ENCODE measurements at regions not wholly inside any gene's neighbourhood (a gene's known extent, or its start where the extent isn't known, plus 50 kb on each side); places are given as distances from the start of the nearest gene placed in this dataset.
A peak's percentile ranks its signal among the peaks of the same experiment; 100 is the strongest.
"Not testable (repeated sequence)": the region's sequence is repeated elsewhere in the genome, so short reads cannot be mapped to it uniquely, and the experiment has no call there.

DNA sequence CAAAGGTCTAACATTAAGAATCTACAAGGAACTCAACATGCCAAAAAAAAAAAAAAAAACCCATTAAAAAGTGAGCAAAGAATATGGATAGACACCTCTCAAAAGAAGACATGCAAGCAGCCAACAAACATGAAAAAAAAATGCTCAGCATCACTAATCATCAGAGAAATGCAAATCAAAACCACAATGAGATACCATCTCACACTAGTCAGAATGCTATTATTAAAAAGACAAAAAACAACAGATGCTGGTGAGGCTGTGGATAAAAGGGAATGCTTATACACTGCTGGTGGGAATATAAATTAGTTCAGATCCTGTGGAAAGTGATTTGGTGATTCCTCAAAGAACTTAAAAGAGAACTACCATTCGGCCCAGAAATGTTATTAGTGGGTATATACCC is 257.7 kb upstream of the PLET1 start:
- DNase-seq, result no peak

DNA sequence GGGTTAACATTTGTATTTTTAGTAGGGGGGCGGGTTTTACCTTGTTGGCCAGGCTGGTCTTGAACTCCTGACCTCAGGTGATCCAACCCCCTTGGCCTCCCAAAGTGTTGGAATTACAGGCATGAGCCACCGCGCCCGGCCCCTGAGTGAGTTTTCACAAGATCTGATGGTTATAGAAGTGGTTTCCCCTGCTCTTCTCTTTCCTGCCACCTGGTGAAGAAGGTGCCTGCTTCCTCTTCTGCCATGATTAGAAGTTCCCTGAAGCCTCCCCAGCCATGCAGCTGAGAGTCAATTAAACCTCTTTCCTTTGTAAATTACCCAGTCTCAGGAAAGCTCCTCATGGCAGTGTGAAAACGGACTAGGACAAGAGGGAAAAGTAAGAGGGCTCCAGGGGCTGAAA is 259.1 kb upstream of the PLET1 start:
- no peak for DNase-seq

DNA sequence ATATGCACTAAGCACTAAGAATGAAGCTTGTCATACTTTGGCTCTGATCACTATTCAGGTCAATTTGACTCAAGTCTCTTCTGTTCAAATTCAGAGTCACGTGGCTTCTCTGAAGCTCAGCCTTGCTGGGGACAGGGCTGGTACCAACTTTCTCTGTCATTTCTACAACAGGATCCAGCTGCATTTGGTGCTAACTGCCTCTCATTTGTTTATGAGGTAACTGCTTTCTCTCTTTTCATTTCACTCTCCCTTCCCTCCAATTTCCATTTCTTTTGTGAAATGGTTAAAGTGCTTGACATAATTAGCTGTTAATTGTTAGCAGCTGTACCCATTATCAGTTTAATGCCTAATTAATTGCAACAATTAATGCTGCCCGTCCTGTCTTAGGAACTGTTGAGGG is 259.7 kb upstream of the PLET1 start:
- DNase-seq, result no peak

DNA sequence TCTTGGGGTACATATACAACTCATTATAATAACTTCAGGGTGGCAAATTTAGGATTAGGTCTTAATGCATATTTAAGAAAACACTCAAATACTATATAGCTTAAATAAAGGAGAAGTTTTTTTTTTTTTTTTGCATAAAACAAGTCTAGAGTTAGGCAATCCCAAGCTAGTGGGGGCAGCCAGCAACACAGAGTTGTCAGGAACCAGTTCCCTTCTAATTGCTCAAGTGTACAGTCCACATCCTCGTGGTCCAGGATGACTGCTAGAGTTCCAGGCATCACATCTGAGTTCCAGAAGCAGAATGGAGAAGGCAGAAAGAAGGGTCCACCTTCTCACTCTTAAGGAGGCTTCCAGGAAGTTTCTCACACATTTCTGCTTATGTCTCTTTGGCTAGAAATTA is 261.9 kb upstream of the PLET1 start:
- DNase-seq, result no peak

DNA sequence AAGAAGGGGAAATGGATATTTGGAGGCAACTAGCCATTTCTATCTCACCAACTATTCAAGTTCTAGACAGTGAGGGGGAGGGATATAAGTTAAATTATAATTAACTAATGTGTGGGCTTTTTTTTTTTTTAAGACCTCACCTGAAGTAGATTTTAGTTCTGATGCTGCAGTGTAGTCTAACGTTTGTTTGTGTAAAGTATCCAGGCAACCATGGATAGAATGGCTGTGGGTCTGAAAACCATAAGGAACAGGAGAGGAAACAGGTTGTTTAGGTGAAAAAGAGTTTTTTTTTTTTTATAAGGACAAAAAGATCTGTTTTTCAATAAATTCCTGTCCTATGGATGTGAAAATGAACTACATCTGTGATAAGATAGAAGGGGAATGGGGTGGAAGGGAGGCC is 262.4 kb upstream of the PLET1 start:
- DNase-seq, result no peak

DNA sequence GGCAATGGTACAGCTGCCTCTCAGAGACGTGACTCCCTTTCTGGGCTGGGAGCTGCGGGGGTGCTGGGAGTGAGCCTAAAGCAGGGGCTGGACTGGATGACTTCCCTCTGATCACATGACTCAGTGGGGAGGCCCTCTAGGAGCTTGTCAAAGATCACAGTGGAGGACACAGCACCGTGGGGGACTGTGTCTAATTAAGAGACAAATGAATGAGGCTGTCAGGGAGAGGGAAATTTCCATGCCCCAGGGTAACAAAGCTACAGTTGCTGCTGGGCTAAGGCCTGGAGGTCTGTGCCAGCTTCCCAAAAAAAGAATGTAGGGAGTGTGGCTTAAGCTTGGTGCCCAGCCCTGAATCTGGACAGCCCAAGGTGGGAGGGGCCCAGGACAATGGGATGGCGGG is 262.8 kb upstream of the PLET1 start:
- DNase-seq, result no peak

DNA sequence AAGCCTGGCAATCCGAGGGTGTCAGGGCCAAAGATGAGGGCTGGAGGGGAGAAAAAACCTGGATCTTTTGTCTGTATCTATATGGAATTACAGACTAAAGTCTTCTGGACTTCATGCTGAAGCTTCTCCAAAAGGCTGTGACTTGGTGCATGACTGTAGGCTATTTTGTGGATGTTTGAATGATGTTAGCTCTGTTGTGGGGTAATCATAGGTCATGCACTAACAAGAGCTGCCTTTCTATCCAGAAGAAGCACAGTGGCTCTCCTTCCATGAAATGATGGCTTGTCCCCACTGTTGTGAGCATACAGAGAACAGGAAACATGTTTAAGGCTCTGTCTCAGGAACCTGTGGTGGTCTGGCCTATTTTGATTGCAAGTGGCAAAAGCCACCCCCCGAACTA is 263.3 kb upstream of the PLET1 start:
- DNase-seq, result no peak

DNA sequence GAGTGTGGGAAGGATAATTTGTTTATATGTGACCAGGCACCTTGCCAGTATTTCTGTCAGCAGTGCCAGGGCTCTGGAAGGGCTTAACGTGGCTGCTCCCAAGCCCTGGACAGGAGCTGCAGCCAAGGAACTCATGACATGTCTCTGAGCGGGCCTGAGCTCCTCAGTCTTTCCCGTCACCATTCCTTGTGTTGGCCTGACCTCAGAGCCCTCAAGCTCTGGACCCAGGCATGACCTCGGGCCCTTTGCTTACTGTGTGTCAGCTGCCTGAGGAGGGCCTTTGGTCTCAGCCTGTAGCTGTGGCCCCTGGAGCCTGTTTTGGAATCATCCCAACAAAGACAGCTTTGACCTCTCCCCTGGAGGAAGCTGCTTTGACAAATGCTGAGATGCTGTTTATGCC is 264.1 kb upstream of the PLET1 start:
- DNase-seq, result no peak

DNA sequence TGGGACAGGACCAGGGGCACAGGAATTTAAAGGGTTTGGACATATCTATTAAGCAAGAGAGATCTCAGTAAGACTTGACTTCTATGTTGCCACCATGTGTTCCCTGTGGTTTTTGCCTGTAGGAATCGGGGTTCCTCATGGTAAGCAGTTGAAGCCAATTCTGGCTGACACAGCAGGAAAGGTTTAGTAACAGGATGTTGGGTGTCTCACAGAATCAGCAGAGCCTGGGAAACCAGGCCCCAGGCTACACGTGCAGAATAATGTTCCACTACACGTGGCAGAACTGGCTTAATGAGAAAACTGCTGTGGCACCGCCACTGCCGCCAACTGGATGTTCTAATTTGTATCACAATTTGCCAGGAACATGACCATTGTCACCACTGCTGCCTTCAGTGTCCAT is 264.6 kb upstream of the PLET1 start:
- DNase-seq, result no peak

DNA sequence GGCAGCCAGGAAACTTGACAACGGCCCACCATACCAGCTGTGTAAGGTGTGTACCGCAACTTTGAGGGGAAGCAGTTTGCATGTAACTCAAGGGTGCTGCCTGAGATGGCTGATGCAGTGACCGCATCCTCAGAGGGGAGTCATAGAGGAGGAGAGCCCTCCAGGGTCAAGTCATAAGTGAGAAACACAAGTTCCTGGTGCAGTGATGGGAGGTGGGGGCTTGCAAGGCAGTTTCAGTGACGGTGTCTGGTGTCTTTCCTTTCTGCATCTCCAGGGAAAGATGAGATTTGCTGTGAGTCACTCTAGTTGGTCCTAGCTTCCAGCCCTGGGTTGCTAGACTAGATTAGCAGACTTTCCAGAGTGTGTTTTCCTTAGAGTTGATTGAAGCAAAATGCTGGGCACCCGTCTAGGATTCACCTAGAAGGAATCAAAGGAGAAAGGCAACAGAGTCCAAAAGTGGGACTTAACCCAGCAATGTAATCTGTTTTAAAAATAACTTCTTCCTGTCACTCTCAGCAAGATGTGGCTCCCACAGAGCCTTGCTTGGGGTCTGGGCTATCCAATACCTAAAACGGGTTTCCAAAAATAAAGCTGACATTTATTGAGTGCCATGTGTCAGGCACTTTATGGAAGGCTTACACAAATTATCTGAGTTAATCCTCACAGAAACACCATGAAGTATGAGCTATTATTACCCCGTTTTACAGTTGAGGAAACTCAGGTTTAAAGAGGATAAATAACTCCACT is 265.4 kb upstream of the PLET1 start:
- DNase-seq, result no peak

DNA sequence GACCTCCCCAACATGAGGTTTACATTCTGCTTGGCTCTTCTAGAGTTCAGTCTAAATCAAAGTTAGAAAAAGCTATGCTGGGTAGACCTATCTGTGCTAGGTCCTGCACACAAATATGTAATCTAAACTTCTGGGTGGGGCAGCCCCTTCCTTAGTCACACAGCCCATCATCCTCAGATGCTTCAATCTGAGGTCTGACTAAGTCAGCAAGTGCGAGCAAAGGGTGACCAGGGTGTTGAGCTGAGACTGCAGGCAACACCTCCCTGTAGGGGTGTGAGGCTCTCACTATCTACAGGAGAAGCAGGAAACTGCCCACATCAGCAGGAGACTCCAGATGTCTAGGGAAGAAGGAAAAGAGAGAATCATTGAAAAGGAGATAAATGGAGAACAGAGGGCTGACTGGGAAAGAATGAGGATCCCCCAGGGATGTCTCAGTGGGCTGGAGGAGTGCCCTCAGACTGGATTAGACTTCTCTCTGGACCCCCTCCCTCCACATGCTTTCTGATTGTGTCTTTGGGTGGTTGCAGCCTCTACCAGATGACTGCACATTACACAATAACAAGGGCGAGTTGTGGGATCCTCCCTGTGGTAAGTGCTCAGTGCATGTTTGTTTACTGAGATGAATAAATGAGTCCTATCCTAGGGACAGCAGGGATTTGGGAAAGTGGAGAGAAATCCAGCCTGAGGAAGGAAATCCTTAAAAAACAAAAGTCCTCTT is 266.2 kb upstream of the PLET1 start:
- peak; percentile 14 to 18 for DNase-seq

DNA sequence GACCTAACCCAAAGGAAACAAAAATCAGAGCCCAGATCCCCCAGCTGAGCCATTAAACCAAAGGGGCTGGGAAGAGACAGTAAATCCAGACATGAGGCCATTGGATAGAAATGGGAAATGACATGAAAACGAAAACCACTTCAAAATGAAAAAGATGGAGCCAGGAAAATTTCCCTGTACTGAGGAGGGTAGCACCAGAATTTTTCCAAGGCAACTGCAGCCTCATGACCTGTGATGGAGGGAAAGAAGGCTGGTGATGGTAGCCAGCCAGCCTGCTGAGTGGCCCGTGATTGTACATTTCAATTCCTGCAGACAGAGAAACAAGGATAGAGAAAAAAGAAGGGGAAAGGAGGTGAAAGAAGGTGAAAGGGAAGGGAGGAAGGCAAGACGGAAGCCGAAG is 268.4 kb upstream of the PLET1 start:
- no peak for DNase-seq

DNA sequence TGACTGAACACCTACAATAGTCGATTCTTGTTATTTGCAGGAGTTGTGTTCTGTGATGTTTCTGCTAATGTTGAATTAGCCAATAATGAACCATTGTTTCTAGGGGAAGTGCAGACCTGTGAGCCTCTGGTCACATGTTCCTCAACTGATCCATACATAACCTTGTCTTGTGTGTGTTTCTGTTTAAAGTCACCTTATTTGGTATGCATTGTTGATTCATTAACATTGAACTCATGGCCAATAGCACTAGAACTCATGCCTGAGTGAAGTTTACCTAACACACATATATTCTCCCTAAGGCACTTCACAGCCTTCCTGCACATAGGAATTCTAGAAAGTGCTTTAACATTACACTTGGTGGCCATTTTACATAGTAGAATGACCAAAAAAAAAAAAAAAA is 271.8 kb upstream of the PLET1 start:
- DNase-seq, result no peak

DNA sequence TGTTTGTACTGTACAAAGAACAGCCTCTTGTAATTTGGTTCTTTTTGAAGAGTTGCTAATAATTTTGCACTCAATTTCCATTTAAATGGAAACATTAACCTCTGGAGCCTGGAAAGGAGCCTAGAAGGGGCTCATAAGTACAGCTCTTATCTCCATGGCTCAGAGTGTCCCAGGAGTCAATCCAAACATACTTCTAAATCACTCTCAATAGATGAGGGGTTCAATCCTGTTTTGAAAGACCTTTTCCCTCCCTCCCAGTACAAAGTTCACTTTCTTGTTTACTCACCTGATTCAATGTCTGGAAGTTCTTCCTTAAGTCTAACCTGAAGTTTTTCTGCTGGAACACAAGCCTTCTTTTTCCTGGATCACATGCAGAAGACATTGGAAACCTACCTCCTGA is 273.0 kb upstream of the PLET1 start:
- no peak for DNase-seq

DNA sequence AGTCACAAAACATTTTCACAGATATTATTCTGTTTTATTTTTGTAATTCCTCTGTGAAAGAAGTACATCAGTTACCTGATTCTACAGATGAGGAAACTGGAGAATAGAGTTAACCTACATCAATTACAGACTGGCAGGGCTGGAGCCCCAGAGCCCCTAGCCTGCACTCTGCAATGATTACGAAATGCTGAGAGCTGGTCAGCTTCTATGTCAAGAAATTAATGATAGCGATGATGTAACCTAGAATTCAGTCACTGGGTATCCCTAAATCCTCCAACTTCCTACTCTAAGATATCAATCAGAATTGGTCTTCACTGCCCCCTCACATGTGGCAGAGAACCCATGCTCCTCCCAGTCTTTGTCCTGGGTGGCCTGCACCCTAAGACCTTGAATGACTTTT is 273.5 kb upstream of the PLET1 start:
- no peak for DNase-seq

DNA sequence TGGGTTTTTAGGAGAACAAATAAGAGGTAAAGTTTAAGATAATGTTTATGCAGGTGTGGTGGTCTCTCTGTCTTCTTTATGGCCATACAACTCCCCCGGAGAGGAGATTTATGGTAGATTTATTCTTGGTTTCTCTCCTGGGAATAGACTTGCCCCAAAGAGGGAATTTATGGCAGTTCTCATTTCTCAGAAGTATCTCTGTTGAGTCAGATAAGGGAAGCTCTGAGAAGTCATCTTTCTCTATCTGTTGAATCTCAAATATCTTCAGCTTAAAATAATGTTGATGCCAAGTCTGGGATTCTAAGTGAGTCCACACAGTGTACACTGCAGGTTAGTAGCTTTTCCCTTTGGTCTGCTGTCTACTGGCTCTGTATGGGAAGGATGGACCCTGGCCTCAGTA is 276.4 kb upstream of the PLET1 start:
- DNase-seq, result no peak

DNA sequence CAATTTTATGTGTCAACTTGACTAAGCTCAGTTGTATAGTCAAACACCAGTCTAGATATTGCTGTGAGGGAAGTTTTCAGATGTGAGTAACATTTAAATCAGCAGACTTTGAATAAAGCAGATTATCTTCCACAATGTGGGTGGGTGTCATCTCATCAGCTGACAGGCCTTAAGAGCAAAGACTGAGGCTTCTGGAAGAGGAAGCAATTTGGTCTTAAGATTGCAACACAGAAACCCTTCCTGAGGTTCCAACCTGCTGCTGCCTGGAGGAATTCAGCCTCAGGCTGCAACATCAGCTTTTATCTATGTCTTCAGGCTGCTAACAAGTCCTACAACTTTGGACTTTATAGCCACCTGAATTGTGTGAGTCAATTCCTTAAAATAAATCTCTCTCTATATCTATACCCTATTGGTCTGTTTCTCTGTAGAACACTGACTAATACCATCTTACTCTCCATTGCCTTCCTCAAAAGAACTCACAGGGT is 277.2 kb upstream of the PLET1 start:
- no peak for DNase-seq

DNA sequence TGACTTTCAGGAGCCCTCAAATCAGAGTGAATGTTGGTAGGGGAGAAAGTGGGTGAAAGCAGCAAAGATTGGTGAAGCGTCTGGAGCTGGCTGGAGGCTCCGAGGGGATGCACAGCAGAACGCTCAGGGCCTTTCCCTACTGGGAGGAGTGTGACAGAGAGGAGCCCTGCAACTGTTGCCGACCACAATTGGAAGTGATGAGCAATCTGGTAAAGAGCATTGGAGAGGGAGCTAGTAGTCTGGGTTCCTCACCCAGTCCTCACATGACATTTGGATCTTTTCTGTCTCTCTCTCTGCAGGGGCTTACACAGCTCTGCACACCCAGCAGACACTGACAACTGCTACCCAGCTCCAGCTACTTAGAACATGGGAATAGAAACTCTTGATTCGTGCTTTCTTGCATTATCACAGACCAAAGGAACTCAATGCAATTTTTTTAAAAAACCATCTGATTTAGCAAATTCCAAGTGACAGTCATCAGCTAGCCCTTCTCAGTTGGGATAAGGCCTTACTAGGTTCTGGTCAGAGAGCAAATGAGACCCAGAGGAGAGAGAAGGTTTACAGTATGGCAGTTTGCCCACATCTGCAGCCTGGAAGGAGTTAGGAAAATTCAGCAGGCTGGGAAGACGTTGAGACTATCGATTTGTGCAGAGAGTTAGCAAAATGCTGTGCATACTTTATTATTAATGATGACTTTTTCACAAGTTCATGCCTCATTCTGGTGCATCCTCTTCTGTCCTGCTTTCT is 278.0 kb upstream of the PLET1 start:
- no peak for DNase-seq

DNA sequence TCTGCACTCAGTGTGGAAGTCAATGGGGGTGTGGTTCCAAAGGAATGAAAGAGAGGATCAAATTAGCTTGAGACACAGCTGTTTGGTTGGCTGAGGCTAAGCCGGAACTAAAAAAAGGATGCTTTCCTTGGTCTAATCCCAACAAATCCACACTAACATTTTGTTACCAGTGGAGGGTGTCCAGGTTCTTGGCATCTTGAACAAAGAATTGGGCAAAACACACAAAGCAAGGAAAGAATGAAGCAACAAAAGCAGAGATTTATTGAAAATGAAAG is 278.6 kb upstream of the PLET1 start:
- not testable (repeated sequence) for DNase-seq

DNA sequence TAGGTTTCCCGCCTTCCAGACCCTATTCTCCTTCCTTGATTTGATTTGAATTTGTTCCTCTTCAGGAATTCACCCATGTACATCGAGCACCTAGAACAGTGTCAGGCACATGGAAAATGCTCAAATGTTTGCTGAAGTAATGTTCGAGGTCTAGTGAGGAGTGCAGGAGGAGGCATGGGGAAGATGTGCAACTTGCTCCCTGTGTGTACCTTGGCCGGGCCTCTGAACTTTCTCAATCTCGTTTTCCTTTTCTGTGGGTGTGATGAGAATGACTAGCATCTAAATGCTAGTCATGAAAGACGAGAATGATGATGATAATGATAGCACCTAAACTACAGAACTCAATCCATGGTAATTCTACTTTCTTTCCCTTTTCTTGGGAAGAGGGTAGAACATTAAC is 279.1 kb upstream of the PLET1 start:
- no peak for DNase-seq

DNA sequence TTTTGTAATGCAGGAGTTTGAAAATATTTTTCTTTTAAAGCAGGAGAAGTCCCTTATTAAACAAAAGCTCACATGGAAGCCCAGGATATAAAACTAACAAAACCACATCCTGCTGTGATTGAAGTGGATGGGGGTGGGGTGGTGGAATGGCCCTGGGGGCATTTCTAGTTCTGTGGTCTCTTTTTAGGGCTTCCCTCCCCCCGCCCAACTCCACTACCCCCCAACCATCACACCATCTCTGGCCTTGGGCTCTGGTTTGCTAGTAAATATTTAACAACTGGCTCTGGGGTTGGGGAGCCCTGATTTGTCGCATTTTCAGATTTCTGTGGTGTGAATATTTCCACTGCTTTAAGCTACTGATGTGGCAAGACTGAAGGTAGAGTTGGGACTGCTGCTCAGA is 279.6 kb upstream of the PLET1 start:
- DNase-seq, result no peak

DNA sequence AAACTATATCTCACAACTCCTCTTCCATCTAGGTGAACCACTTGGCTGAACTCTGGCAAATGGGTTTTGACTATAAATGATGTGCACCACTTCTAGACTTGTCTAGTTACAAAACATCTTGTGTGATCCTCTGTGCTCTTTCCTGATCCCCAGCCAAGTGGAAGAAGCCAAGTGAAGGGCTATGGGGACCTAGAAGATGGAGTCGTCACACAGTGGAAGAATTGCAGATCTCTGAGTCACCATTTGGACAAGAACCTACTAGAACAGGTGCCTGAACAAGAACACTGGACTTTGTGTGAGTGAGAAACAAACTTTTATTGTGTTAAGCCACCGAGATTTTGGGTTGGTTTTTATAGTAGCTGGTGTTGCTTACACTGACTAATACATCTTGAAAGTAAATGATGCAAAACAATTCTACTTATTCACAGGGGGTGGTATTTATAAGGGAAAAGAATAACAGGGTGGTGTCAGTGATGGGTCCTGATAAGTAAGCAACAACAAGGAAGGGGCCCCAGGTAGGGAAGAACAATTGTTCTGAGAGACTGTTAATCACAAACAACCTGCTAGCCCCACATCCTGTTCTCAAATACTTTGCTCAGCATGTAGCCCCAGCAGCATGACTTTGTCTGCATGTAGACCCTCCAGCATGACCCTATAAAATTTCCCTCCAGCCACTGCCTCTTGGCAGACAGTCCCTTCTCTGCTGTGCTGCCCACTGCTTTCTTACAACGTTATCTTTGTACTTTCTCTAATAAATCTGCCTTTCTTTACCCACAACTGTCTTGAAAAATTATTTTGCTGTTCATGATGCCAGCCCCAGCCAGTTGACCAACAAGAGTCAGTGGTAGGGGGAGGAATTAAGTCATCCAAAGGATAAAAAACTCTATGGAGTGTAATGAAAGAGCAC is 280.7 kb upstream of the PLET1 start:
- DNase-seq, result no peak

DNA sequence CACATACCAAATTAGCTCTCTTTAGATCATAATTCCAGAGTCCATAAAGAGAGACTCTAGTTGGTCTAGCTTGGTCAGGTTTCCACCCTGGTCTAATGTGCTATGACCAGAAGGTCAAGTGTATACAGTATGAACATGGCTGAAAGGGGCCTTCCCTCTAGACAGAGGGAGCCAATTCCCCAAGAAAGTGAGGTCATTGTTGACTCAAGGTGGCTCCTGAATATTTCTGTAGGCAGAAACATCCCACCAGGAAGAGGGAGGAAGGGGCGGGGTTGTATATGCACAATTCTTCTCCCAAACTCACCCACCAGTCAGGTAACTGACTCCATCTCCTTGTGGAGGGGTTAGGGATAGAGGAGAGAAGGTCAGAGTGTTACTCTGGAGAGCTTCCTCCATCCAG is 281.8 kb upstream of the PLET1 start:
- no peak for DNase-seq

Data from activated CD4-positive, alpha-beta T cell treated with anti-CD3 and anti-CD28 coated beads, Interleukin-2, amount 50 U/mL, for 48 hours (primary cell).